Fibroblast of lung (primary cell): ENCODE measurements at regions not wholly inside any gene's neighbourhood (a gene's known extent, or its start where the extent isn't known, plus 50 kb on each side); places are given as distances from the start of the nearest gene placed in this dataset.
"Not testable (repeated sequence)": the region's sequence is repeated elsewhere in the genome, so short reads cannot be mapped to it uniquely, and the experiment has no call there.

ENCODE experiments used
- DNase-seq, 2 donors: peaks; one replicate each; pipeline versions ENCODE4 v3.0.0 to v3.0.0-alpha.2; 2010; ENCODE audit warnings: low read depth in 2 of 2
- H2AFZ ChIP-seq: 2 replicates; pipeline ENCODE4 v1.5.1; 2012; ENCODE audit warnings: low read length, control low read depth, inconsistent platforms
- H3K27ac ChIP-seq: 2 replicates; pipeline ENCODE4 v1.5.1; 2011; ENCODE audit warnings: low read length, control low read depth; ENCODE audit not compliant: insufficient read depth
- H3K27me3 ChIP-seq: 2 replicates; pipeline ENCODE4 v1.5.1; 2011; ENCODE audit warnings: mild to moderate bottlenecking, low read length; ENCODE audit not compliant: control insufficient read depth, insufficient read depth
- H3K36me3 ChIP-seq: 2 replicates; pipeline ENCODE4 v1.5.1; 2011; ENCODE audit warnings: low read length; ENCODE audit not compliant: control insufficient read depth, insufficient read depth
- H3K4me1 ChIP-seq: 2 replicates; pipeline ENCODE4 v1.5.1; 2011; ENCODE audit warnings: low read length; ENCODE audit not compliant: control insufficient read depth, insufficient read depth; ENCODE audit errors: extremely low read depth
- H3K4me2 ChIP-seq: 2 replicates; pipeline ENCODE4 v1.5.1; 2011; ENCODE audit warnings: low read length, control low read depth; ENCODE audit not compliant: insufficient read depth; ENCODE audit errors: extremely low read depth
- H3K4me3 ChIP-seq, 4 experiments: fragments of 200-600 bp in 1 of 4; sonication (generic) in 1 of 4; replicated peaks in 1 of 4; 2 replicates each; pipeline ENCODE4 v1.5.1; 2011 to 2016; ENCODE audit warnings: low read length in 4 of 4, low read depth in 3 of 4, mild to moderate bottlenecking in 3 of 4, control low read depth in 2 of 4, inconsistent platforms in 1 of 4, mixed read lengths in 1 of 4; ENCODE audit not compliant: insufficient read depth in 1 of 4; ENCODE audit errors: control extremely low read depth in 1 of 4
- H3K79me2 ChIP-seq: 2 replicates; pipeline ENCODE4 v1.5.1; 2012; ENCODE audit warnings: mild to moderate bottlenecking, low read length, inconsistent platforms; ENCODE audit not compliant: control insufficient read depth, insufficient read depth
- H3K9ac ChIP-seq: 2 replicates; pipeline ENCODE4 v1.5.1; 2011; ENCODE audit warnings: mild to moderate bottlenecking, low read length, control low read depth; ENCODE audit not compliant: insufficient read depth
- H3K9me3 ChIP-seq: 2 replicates; pipeline ENCODE4 v1.5.1; 2012; ENCODE audit warnings: low read depth, low read length; ENCODE audit not compliant: control insufficient read depth, insufficient read depth
- H4K20me1 ChIP-seq: 2 replicates; pipeline ENCODE4 v1.5.1; 2011; ENCODE audit warnings: low read length; ENCODE audit not compliant: control insufficient read depth, insufficient read depth; ENCODE audit errors: extremely low read depth
- CTCF ChIP-seq, 2 donors: IDR thresholded peaks in 1 of 2; conservative IDR thresholded peaks in 1 of 2; 1 replicate in 1 of 2; 2 replicates in 1 of 2; pipeline ENCODE4 v1.5.1; 2011 to 2012; ENCODE audit warnings: low read length in 2 of 2, control low read depth in 1 of 2, inconsistent platforms in 1 of 2, low read depth in 1 of 2, mild to moderate bottlenecking in 1 of 2
- EZH2 ChIP-seq: IDR thresholded peaks from 2 replicates; pipeline ENCODE4 v1.5.1; 2012; ENCODE audit warnings: low read length, control low read depth, mild to moderate bottlenecking; ENCODE audit errors: missing control alignments

- no peak overlapping the region for H3K27ac ChIP-seq
- no peaks in the 10 kb centered on the region for H3K27me3 ChIP-seq
- no peak overlapping the region for H3K4me3 ChIP-seq
- H2AFZ ChIP-seq: no peak overlapping the region
- no peaks in the 10 kb centered on the region for H3K4me1 ChIP-seq
- no peaks in the 10 kb centered on the region for H3K9me3 ChIP-seq
- H4K20me1 ChIP-seq: no peaks in the 10 kb centered on the region
- no peaks in the 10 kb centered on the region for H3K36me3 ChIP-seq
- no peak for DNase-seq
- H3K4me2 ChIP-seq: no peak overlapping the region
- no peak for TF ChIP-seq EZH2
- no peak for TF ChIP-seq CTCF (conservative IDR thresholded peaks at IDR 0.05 in 1 of 2, IDR thresholded peaks at IDR 0.05 in 1 of 2; ENCODE audit: low read depth in 1 of 2, low read length in 2 of 2)
- H3K9ac ChIP-seq: no peak overlapping the region
- H3K79me2 ChIP-seq: no peaks in the 10 kb centered on the region
These were observed 110.8 kb downstream of the TNFAIP3 start for GRCh38 chr6:137977814-137978213.

- H3K4me2 ChIP-seq: no peak overlapping the region
- H3K36me3 ChIP-seq: no peaks in the 10 kb centered on the region
- H2AFZ ChIP-seq: no peak overlapping the region
- no peaks in the 10 kb centered on the region for H4K20me1 ChIP-seq
- TF ChIP-seq CTCF (conservative IDR thresholded peaks at IDR 0.05 in 1 of 2, IDR thresholded peaks at IDR 0.05 in 1 of 2; ENCODE audit: low read depth in 1 of 2, low read length in 2 of 2): no peak
- no peak for TF ChIP-seq EZH2
- H3K9ac ChIP-seq: no peak overlapping the region
- no peak overlapping the region for H3K27ac ChIP-seq
- H3K27me3 ChIP-seq: no peaks in the 10 kb centered on the region
- no peaks in the 10 kb centered on the region for H3K4me1 ChIP-seq
- H3K9me3 ChIP-seq: no peaks in the 10 kb centered on the region
- no peak overlapping the region for H3K4me3 ChIP-seq
- no peaks in the 10 kb centered on the region for H3K79me2 ChIP-seq
- peak in 1 of 2 donors; percentile 22 for DNase-seq
These were observed 111.3 kb downstream of the TNFAIP3 start for GRCh38 chr6:137978252-137978896.

GRCh38 chr6:137979263-137979662, 112.2 kb downstream of the TNFAIP3 start:
- not testable (repeated sequence) for DNase-seq, H3K4me3 ChIP-seq, H3K79me2 ChIP-seq, H3K27me3 ChIP-seq, H3K36me3 ChIP-seq, H3K9ac ChIP-seq, H3K4me2 ChIP-seq, H2AFZ ChIP-seq, H4K20me1 ChIP-seq, H3K27ac ChIP-seq, H3K4me1 ChIP-seq, H3K9me3 ChIP-seq
